CD4-positive, alpha-beta T cell treated with Interleukin-6 for 4 hours (primary cell): ENCODE measurements at regions not wholly inside any gene's neighbourhood (a gene's known extent, or its start where the extent isn't known, plus 50 kb on each side); places are given as distances from the start of the nearest gene placed in this dataset.
A peak's percentile ranks its signal among the peaks of the same experiment; 100 is the strongest.

Source experiments
- DNase-seq: peaks from one replicate; pipeline ENCODE4 v3.0.0-alpha.2; 2020; ENCODE audit warnings: mixed read lengths

GRCh38 chr2:217517402-217517801 lies 485.4 kb downstream of the TNS1 start:
- DNase-seq, result no peak

- DNase-seq, result no peak
These were observed 487.0 kb downstream of the TNS1 start for GRCh38 chr2:217515615-217516309.

- no peak for DNase-seq
These were observed 489.5 kb downstream of the TNS1 start for GRCh38 chr2:217513258-217513657.

GRCh38 chr2:217512728-217513127 lies 490.1 kb downstream of the TNS1 start:
- no peak for DNase-seq

- DNase-seq, result no peak
These were observed 490.5 kb downstream of the TNS1 start for GRCh38 chr2:217512259-217512658.

- no peak for DNase-seq
These were observed 490.9 kb downstream of the TNS1 start for GRCh38 chr2:217511850-217512249.

GRCh38 chr2:217510771-217511291 lies 492.0 kb downstream of the TNS1 start:
- peak; percentile 32 for DNase-seq

GRCh38 chr2:217505303-217505702 lies 497.5 kb downstream of the TNS1 start:
- no peak for DNase-seq

GRCh38 chr2:217501887-217502286 lies 500.9 kb downstream of the TNS1 start:
- DNase-seq, result no peak

GRCh38 chr2:217497843-217498377 lies 504.9 kb downstream of the TNS1 start:
- no peak for DNase-seq

GRCh38 chr2:217494557-217494956 lies 508.2 kb downstream of the TNS1 start:
- DNase-seq, result no peak

GRCh38 chr2:217491271-217491670 lies 511.5 kb downstream of the TNS1 start:
- no peak for DNase-seq

GRCh38 chr2:217489145-217489960 lies 513.4 kb downstream of the TNS1 start:
- no peak for DNase-seq

GRCh38 chr2:217484046-217484445 lies 518.7 kb downstream of the TNS1 start:
- no peak for DNase-seq

GRCh38 chr2:217482056-217482710 lies 520.6 kb downstream of the TNS1 start:
- DNase-seq, result no peak

GRCh38 chr2:217481577-217481976 lies 521.2 kb downstream of the TNS1 start:
- DNase-seq, result no peak

- no peak for DNase-seq
These were observed 523.2 kb downstream of the TNS1 start for GRCh38 chr2:217479566-217479965.

GRCh38 chr2:217478831-217479455 lies 523.9 kb downstream of the TNS1 start:
- DNase-seq, result no peak

GRCh38 chr2:217477583-217477982 lies 525.2 kb downstream of the TNS1 start:
- no peak for DNase-seq

- DNase-seq, result no peak
These were observed 527.0 kb downstream of the TNS1 start for GRCh38 chr2:217475791-217476190.

GRCh38 chr2:217475101-217475500 lies 527.7 kb downstream of the TNS1 start:
- DNase-seq, result no peak

- no peak for DNase-seq
These were observed 531.5 kb downstream of the TNS1 start for GRCh38 chr2:217471319-217471718.
